GM18907 (cell line): ENCODE measurements at regions not wholly inside any gene's neighbourhood (a gene's known extent, or its start where the extent isn't known, plus 50 kb on each side); places are given as distances from the start of the nearest gene placed in this dataset.
"Not testable (repeated sequence)": the region's sequence is repeated elsewhere in the genome, so short reads cannot be mapped to it uniquely, and the experiment has no call there.

Experiments used
- ATAC-seq: cut with Tn5 transposase; IDR thresholded peaks from one replicate; pipeline ENCODE4 v1.9.1; 2021; ENCODE audit warnings: mild to moderate bottlenecking, moderate library complexity; ENCODE audit not compliant: unreplicated experiment

GRCh38 chr7:97373736-97374135 is 256.2 kb downstream of the SDHAF3 start:
- no peak for ATAC-seq

- no peak for ATAC-seq
Measured at GRCh38 chr7:97377713-97378112, 260.2 kb downstream of the SDHAF3 start.

DNA sequence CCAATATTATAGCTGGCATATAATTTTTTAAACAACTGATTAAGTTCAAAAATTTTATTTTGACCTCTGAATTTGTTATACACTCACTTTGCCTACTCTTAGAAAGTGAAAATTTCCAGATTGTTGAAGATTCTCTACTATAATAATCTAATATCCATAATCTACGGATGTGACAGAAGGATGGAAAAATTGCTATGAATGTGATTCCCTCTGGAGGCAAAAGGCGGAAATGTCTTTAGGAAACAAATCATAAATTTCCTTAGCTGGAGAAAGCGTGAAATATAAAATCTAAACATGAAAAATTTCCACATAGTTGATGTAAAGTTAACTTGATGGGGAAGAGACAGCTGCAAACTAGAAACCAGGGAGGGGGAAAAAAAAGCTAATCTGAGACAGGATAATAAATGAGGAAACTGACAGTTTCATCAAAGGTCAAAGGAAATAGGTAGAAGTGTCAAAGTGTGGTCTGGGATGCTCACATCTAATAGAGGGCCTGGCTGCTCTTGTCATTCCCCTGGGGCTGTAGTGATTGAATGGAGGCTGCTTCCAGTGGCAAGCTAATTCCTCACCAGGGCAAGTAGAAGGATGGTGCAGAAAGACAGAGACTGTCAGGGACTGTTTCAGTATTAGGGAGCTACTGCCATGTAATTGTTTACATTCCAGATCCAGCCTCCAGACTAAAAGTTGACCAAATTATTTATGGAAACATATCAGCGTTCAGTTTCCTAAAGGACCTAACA is 264.5 kb downstream of the SDHAF3 start:
- no peak for ATAC-seq

GRCh38 chr7:97390052-97390451 is 272.6 kb downstream of the SDHAF3 start:
- ATAC-seq: no peak

DNA sequence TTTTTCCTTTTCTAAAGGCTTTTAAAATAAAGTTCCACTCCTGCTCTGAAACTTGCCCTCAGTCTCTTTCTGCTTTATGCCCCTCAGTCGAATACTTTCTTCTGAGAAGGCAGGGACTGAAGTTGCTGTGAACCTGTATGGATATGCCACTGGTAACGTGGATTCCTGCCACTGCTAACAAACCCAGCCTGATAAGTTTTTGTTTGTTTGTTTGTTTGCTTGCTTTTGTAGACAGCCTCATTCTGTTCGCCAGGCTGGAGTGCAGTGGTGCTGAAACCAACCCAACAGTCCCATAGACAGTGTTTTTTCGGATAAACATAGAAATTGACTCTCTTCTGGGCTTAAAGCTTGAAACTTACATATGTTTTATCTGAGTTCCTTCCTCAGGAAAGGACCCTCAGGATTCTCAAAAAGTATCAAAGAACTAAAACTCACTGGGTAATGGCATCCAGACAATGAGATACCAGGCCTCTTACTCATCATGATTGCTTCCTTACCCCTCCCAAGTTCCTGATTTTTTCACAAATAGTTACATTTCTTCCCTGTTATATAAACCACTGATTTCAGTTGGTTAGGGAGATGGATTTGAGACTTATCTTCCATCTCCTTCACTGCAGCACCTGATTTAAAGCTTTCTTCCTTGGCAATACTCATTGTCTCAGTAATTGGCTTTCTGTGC is 273.6 kb downstream of the SDHAF3 start:
- ATAC-seq: no peak

DNA sequence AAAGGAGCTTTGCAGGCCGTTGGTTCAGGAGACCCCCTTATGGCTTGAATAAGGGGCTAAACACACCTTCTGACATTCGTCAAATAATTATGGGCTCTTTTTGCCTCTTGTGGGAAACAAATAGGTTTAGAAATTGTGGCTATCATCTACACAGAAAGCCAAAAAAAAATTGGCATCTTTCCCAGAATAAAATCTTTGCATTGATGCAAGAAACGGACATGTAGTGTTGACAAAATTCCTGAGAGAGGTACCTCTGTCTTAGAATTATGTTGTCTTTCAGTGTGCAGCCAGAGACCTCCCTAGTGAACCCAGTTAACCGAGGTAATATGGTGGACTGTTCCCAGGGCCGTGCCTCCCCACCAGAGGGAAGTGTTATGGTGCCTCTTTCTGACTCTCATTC is 283.9 kb downstream of the SDHAF3 start:
- no peak for ATAC-seq

GRCh38 chr7:97405835-97406234 is 288.3 kb downstream of the SDHAF3 start:
- no peak for ATAC-seq

DNA sequence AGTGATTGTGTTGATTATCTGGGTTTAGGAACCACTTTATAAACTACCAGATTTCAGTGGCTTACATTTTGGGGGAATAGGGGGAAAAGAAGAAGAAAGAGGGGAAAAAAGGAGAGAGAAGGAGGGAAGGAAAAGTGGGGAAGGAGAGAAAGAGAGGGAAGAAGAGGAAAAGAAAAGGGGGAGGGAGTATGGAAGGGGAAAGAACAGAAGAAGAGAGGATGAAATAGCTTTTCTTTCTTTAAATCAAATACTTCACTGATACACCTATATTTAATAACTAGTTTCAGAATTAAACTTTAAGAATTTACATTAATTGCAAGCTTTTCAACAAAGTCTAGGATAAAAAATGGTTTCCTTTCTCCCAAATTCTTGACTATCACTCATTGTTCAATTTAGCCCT is 289.6 kb downstream of the SDHAF3 start:
- no peak for ATAC-seq

DNA sequence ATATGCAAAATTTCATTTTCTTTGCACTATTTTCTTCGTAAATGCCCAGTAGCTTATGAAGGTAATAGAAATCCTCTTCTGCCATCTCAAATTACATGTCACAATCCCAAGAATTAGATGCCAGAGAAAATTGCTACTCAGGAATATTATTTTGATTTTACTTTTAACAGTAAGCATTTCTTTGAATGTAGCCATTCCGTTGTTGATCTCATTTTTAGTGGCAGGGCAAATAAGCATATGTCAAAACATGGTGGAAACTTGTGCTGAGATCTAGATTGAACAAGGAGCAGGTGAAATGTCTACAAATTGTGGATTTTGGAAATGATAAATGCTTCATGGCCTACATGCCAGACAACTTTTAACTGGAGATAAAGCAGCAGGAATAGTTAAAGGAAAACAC is 291.8 kb downstream of the SDHAF3 start:
- no peak for ATAC-seq

GRCh38 chr7:97418312-97418711 is 300.8 kb downstream of the SDHAF3 start:
- ATAC-seq: no peak

DNA sequence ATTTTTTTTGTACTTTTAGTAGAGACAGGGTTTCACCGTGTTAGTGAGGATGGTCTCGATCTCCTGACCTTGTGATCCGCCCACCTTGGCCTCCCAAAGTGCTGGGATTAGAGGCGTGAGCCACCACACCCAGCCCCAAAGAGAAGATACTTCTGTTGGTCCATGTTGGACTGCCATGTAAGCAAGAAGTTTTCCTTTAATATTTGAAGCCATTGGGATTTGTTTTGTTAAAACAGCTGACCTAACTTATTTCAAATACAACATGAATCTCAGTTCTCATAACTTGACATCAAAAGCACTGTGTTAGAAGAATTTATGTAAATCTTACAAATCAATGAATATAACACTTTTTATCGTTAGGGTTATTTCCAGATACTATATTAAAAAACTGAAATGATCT is 302.4 kb downstream of the SDHAF3 start:
- ATAC-seq: no peak

DNA sequence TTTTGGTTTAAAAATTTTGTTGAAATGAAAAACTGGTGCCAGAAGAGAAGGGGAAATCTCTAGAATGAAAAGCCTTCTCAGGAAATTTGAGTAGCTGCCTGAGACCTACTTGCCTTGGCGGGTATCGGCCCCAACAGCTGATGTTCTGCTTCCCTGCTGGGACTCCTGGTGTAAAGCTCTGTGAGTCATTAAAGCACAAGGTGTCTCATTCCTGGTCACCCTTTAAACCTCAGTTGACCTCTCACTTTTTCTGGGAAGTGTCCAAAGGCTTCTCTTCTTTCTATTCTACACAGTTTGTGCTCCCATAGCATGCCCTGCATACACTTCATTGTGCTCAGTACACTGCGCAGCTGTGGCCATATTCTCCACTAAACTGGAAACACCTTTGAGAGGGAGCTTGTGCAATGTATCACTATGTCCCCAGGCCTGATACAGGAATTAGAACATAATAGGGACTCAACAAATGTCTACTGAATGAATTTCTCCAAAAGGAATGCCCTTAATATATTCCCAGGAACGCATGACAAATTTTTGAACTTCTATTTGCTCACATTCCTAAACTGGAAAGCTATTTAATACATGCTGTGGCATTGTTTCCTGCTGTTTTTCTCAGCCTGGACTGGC is 303.9 kb downstream of the SDHAF3 start:
- ATAC-seq: no peak

DNA sequence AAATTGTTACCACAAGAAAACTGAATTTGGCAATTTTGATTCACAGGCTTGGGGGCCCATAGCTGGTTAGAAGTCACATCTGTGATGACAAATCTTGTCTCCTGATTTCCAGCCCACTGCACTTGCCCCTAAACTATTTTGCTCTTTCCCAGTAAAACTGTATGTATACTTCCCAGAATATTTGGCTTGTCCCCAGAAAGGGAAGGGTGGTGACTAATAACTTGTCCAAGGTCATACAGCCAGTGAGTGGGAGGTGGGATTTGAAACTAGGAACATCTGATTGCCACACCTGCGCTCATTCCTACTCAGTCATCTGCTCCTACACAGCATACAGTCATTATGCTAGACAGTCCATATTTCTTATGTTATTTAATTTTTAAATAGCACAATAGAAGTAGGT is 304.5 kb downstream of the SDHAF3 start:
- no peak for ATAC-seq

DNA sequence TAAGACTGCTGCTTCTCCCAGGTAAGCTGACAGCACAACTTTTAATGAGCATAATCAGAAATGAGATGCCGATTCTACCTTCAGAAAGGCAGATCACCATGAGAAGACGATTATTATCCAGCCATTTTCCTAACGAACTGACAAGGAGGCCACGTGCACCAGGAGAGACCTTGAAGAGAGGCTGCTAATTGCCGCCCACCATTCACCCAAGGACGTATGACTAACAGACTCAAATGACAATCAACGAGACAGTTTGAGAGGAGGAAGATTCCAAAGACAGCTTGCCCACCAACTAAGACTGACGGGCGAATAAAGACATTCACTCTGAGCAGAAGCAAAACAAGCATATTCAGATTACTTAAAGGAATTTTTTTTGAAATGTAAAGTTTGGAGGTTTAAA is 301.9 kb upstream of the TAC1 start:
- no peak for ATAC-seq

- ATAC-seq: no peak
Measured at GRCh38 chr7:97439637-97440214, 292.2 kb upstream of the TAC1 start.

DNA sequence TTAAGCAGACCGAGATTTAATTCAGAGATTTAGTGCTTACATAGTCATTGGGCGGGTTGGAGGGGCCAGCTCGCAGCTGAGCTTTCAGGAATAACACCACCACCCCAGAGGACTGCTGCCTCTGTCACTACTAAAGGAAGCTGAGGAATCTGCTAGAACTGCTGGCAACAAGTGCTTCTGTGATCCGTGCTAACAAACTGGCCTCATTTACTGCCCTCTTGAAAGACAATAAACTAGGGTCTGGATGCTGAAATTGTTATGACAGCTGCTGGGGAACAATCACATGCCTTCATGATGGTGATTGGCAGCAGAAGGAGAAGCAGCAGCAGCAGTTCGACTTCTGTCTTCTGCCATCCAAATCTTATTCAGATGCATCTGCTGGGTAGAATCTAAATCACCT is 285.5 kb upstream of the TAC1 start:
- ATAC-seq: no peak

- not testable (repeated sequence) for ATAC-seq
Measured at GRCh38 chr7:97449448-97449847, 282.4 kb upstream of the TAC1 start.

DNA sequence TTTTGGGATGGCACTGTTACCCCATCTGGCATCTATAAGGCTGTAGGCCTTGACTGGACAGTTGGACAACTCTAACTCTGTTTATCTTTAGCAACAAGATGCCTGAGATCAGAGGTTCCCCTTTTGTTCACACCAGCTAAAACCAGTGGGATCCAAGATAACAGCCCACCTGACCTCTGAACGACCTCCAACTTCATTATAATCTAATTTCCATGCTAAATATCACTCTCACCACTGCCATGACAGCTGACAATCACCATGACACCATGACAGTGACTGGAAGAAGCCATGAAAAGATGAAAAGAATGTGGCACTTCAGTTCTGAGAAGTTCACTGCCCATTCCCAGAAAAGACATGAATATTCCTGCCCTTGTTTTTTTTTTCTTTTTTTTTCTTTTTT is 281.4 kb upstream of the TAC1 start:
- no peak for ATAC-seq

DNA sequence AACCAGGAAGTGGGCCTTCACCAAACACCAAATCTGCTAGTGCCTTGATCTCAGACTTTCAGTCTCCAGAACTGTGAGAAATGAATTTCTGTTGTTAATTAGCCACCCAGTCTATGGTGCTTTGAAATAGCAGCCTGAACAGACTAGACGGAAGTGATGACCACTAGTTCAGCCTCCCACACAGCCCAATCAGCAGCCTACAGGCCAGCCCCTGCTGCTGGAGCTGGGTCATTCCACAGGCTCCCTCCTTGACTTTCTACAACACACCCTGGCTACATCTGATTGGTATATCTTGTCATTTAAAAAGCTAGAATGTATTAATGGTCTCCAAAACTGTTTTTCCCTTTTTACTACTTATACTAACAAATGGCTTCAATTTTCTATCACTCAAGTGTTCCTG is 277.2 kb upstream of the TAC1 start:
- no peak for ATAC-seq

- ATAC-seq: no peak
Measured at GRCh38 chr7:97457054-97457453, 274.8 kb upstream of the TAC1 start.

- no peak for ATAC-seq
Measured at GRCh38 chr7:97460433-97460832, 271.5 kb upstream of the TAC1 start.

DNA sequence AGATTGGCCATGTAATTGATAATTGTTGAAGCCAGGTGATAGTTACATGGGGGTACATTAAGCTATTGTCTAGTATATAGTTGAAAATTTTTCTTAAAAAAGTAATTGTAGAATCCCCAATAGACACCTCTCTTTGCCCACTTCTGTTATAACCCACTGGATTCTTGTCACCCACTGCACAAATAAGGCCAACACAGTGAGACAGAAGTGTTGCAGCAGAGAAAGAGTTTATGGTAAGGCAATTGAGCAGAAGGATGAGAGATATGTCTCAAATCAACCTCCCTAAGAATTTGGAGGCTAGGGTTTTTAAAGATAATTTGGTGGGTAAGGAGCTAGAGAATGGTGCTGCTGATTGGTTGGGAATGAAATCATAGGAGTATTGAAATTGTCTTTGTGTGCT is 270.3 kb upstream of the TAC1 start:
- no peak for ATAC-seq
